GM10266 (cell line): ENCODE measurements at regions not wholly inside any gene's neighbourhood (a gene's known extent, or its start where the extent isn't known, plus 50 kb on each side); places are given as distances from the start of the nearest gene placed in this dataset.
"Not testable (repeated sequence)": the region's sequence is repeated elsewhere in the genome, so short reads cannot be mapped to it uniquely, and the experiment has no call there.

Source experiments
- DNase-seq: peaks from one replicate; pipeline ENCODE4 v3.0.0; 2012; ENCODE audit errors: extremely low spot score
- CTCF ChIP-seq: IDR thresholded peaks from 2 replicates; pipeline ENCODE4 v1.5.1; 2012; ENCODE audit warnings: mild to moderate bottlenecking, low read depth; ENCODE audit not compliant: control insufficient read depth, insufficient read depth; ENCODE audit errors: missing control alignments

DNA sequence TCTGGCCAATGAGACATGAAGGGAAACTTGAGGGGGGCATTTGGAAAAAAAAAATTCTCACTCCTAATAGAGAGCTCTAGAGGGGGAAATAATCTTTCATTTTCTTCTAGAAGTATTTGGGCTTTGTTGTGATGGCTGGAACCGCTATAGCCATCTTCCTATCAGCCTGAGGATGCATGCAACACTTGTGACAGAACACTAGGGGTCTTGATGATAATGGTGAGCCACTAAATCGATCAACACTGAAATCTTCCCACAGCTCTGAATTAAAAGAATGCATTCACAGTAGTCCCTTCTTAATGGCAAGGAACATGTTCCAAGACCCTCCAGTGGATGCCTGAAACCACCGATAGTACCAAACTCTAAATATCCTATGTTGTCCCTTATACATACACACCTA is 325.3 kb downstream of the LNPK start:
- no peak for DNase-seq
- no peak for TF ChIP-seq CTCF

- not testable (repeated sequence) for DNase-seq
Observed at GRCh38 chr2:175668804-175669203, 333.3 kb downstream of the LNPK start.

- no peak for TF ChIP-seq CTCF
- DNase-seq: no peak
Observed at GRCh38 chr2:175662335-175662734, 339.7 kb downstream of the LNPK start.

DNA sequence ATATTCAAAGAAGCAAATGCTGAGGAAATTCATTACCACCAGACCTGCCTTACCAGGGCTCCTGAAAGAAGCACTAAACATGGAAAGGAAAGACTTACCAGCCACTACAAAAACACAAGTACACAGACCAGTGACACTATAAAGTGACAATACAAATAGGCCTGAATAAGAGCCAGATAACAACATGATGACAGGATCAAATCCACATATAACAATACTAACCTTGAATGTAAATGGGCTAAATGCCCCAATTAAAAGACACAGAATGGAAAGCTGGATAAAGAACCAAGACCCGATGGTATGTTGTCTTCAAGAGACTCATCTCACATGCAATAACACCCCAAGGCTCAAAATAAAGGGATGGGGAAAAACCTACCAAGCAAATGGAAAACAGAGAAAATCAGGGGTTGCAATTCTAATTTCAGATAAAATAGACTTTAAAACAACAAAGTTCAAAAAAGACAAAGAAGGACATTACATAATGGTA is 353.4 kb downstream of the LNPK start:
- DNase-seq: no peak

DNA sequence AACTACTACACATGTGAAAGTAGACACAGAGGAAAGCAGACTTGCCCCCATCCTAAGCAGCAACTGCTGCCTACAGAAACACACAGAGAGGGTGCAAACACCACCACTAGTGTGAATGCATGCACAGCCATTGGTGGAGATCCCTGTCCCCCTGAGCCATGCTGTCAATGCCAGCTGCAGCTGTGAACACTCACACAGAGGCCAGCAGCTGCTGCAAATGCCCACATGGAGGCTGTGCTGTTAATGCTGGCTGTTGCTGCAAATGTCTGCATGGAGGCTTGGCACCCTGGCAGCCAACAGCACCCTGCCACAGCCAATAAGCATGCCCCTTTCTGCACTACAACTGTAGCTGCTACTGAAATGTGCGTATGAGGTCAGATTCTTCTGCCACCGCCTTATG is 355.0 kb downstream of the LNPK start:
- TF ChIP-seq CTCF: no peak
- DNase-seq: no peak

More for the DNA sequence above, 353.4 kb downstream of the LNPK start:
- TF ChIP-seq CTCF: no peak

DNA sequence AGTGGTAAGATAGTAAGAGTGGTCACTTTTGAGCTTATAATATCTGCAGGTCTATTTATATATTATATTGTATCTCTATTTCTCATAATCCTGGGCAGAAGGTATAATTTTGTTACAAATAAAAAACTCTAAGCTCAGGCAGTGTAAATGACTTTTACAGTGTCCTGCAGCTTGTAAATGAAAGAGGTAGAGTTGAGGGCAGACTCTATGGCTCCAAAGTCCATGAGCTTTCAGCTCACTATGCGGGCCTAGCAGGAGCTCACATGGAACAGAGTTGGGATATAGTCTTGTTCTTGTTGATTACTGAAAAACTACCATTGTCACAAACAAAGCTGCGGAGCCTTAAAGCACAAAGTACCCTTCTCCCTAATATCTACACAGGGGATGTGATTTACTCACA is 361.4 kb downstream of the LNPK start:
- no peak for TF ChIP-seq CTCF
- no peak for DNase-seq

DNA sequence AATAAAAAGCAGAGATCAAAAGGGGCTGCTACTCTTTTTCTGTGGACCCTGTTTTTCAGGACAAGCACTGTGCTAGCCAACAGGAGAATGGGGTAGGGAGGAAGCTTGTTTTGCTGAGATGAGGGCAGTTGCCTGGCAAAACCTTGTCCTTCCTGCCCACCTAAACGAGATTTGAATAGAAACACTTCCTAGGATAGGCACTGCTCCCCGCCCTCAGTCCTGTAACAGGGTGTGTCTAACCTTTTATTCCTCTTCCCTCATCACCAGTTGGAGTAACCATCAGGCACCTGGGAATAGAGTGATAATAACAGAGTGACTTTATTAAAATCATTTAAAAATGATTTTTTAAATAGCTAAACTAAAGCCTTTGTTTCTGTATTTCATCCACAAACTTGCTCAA is 368.8 kb downstream of the LNPK start:
- no peak for DNase-seq
- no peak for TF ChIP-seq CTCF

DNA sequence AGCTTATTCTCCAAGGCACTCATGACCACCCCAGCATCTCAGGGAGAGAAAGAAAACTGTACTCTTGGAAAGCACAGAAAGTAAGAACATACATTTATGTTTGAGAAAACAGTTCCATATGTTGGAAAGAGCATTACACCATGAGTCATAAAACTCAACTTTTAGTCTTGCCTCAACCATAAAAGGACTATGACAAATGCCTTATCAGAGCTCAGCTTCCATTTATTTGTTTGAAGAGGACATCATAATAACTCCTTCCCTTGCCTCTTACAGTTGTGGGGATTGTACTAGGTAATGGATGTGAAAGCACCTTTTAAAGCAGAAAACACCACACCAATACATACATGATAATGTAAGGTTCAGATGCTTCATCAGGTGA is 370.8 kb downstream of the LNPK start:
- no peak for DNase-seq
- TF ChIP-seq CTCF: no peak
